ENCODE measurements at regions not wholly inside any gene's neighbourhood (a gene's known extent, or its start where the extent isn't known, plus 50 kb on each side); places are given as distances from the start of the nearest gene placed in this dataset.

GRCh38 chr15:69963385-69963784 is 134.3 kb downstream of the TLE3 start:
- no peak for DNase-seq

GRCh38 chr15:69971771-69972170 is 125.9 kb downstream of the TLE3 start:
- no peak for DNase-seq

- no peak for DNase-seq
Observed at GRCh38 chr15:69972436-69972835, 125.3 kb downstream of the TLE3 start.

- DNase-seq = no peak
Observed at GRCh38 chr15:69973102-69973714, 124.5 kb downstream of the TLE3 start.

GRCh38 chr15:69973880-69974279 is 123.8 kb downstream of the TLE3 start:
- no peak for DNase-seq

- DNase-seq = no peak
Observed at GRCh38 chr15:69974321-69974720, 123.4 kb downstream of the TLE3 start.

- no peak for DNase-seq
Observed at GRCh38 chr15:69976366-69976994, 121.2 kb downstream of the TLE3 start.

- DNase-seq = no peak
Observed at GRCh38 chr15:69978603-69979002, 119.1 kb downstream of the TLE3 start.

- no peak for DNase-seq
Observed at GRCh38 chr15:69979262-69979661, 118.5 kb downstream of the TLE3 start.

GRCh38 chr15:69979783-69980182 is 117.9 kb downstream of the TLE3 start:
- no peak for DNase-seq

GRCh38 chr15:69980341-69981059 is 117.2 kb downstream of the TLE3 start:
- no peak for DNase-seq

- no peak for DNase-seq
Observed at GRCh38 chr15:69982037-69982436, 115.7 kb downstream of the TLE3 start.

- no peak for DNase-seq
Observed at GRCh38 chr15:69983696-69984265, 113.9 kb downstream of the TLE3 start.

- DNase-seq = no peak
Observed at GRCh38 chr15:69987492-69988489, 109.9 kb downstream of the TLE3 start.

GRCh38 chr15:69988541-69989225 is 109.0 kb downstream of the TLE3 start:
- no peak for DNase-seq

- DNase-seq = no peak
Observed at GRCh38 chr15:69990566-69991421, 106.9 kb downstream of the TLE3 start.

- no peak for DNase-seq
Observed at GRCh38 chr15:69991551-69991980, 106.2 kb downstream of the TLE3 start.

- DNase-seq = no peak
Observed at GRCh38 chr15:69992348-69992747, 105.4 kb downstream of the TLE3 start.

- DNase-seq = no peak
Observed at GRCh38 chr15:69994429-69995205, 103.1 kb downstream of the TLE3 start.

Measured in DMS153 (cell line).